Endothelial cell of umbilical vein (primary cell): ENCODE measurements at regions not wholly inside any gene's neighbourhood (a gene's known extent, or its start where the extent isn't known, plus 50 kb on each side); places are given as distances from the start of the nearest gene placed in this dataset.

Source experiments
- BruUV-seq: library from RNA; stranded (reverse); fragments of 400-500 nt; replicated peaks from 2 replicates; lab custom pipeline; 2021; lab: Mats Ljungman, UMichigan
- CTCF ChIA-PET: fragments of 300-600, 350-600 bp; sonication (Branson Sonifier 250); formaldehyde crosslinking; loops from one replicate; lab custom pipeline; 2021; ENCODE audit warnings: antibody characterized with exemption, inconsistent platforms; lab: Charles Lee
- POLR2A ChIA-PET: fragments of 300-600, 350-600 bp; sonication (Branson Sonifier 250); formaldehyde crosslinking; loops from one replicate; lab custom pipeline; 2021; ENCODE audit warnings: antibody characterized with exemption, inconsistent platforms; lab: Charles Lee
- DNase-seq: peaks from one replicate; pipeline ENCODE4 v3.0.0-alpha.2; 2011; ENCODE audit warnings: low read depth, low spot score
- FAIRE-seq: peaks from 2 replicates; lab custom pipeline; 2011; peaks lifted over from hg19 to GRCh38; lab: Jason Lieb, UNC
- H2AFZ ChIP-seq: 2 replicates; pipeline ENCODE4 v1.6.0; 2012; ENCODE audit warnings: low read depth, low read length, control low read depth, inconsistent platforms
- H3K27ac ChIP-seq: 2 replicates; pipeline ENCODE4 v1.5.1; 2011; ENCODE audit warnings: low read depth, mild to moderate bottlenecking, control low read depth, low read length, moderate library complexity; ENCODE audit not compliant: insufficient read depth
- H3K27me3 ChIP-seq, 2 experiments: 2 replicates each; pipeline versions ENCODE4 v1.6.0 to v1.6.1; 2011; ENCODE audit warnings: low read length in 2 of 2, mixed read lengths in 1 of 2; ENCODE audit not compliant: control insufficient read depth in 2 of 2, insufficient read depth in 2 of 2
- H3K36me3 ChIP-seq, 2 experiments: 2 replicates in 1 of 2; 3 replicates in 1 of 2; pipeline ENCODE4 v1.5.1; 2011; ENCODE audit warnings: low read length in 2 of 2, mild to moderate bottlenecking in 1 of 2, moderate library complexity in 1 of 2; ENCODE audit not compliant: control insufficient read depth in 2 of 2, insufficient read depth in 2 of 2; ENCODE audit errors: extremely low read depth in 1 of 2
- H3K4me1 ChIP-seq: 3 replicates; pipeline ENCODE4 v1.5.1; 2011; ENCODE audit warnings: mild to moderate bottlenecking, low read length; ENCODE audit not compliant: control insufficient read depth, insufficient read depth; ENCODE audit errors: extremely low read depth
- H3K4me2 ChIP-seq: 2 replicates; pipeline ENCODE4 v1.6.1; 2011; ENCODE audit warnings: low read length, control low read depth, mixed read lengths; ENCODE audit not compliant: insufficient read depth
- H3K4me3 ChIP-seq, 3 experiments: fragments of 200-600 bp in 1 of 3; sonication (generic), shearing (Covaris generic) in 1 of 3; replicated peaks in 1 of 3; 2 replicates each; pipeline ENCODE4 v1.5.1; 2011 to 2016; ENCODE audit warnings: control low read depth in 3 of 3, low read length in 3 of 3, mild to moderate bottlenecking in 2 of 3, inconsistent platforms in 1 of 3, low read depth in 1 of 3, moderate library complexity in 1 of 3; ENCODE audit not compliant: insufficient read depth in 1 of 3
- H3K79me2 ChIP-seq: 2 replicates; pipeline ENCODE4 v1.6.0; 2012; ENCODE audit warnings: low read length, inconsistent platforms; ENCODE audit not compliant: control insufficient read depth, insufficient read depth
- H3K9ac ChIP-seq: replicated peaks from 2 replicates; pipeline ENCODE3; 2011; ENCODE audit warnings: low read length, control low read depth; ENCODE audit not compliant: insufficient read depth; ENCODE audit errors: extremely low read depth
- H3K9me1 ChIP-seq: replicated peaks from 3 replicates; pipeline ENCODE4 v1.6.0; 2011; ENCODE audit warnings: mild to moderate bottlenecking, low read length; ENCODE audit not compliant: control insufficient read depth, insufficient read depth; ENCODE audit errors: extremely low read depth
- H3K9me3 ChIP-seq: replicated peaks from 2 replicates; pipeline ENCODE4 v1.5.1; 2012; ENCODE audit warnings: low read length, inconsistent platforms; ENCODE audit not compliant: control insufficient read depth, insufficient read depth
- H4K20me1 ChIP-seq: replicated peaks from 2 replicates; pipeline ENCODE3; 2011; ENCODE audit warnings: mild to moderate bottlenecking, low read length; ENCODE audit not compliant: control insufficient read depth, insufficient read depth; ENCODE audit errors: extremely low read depth
- CTCF ChIP-seq, 2 donors: IDR thresholded peaks; 1 replicate in 1 of 2; 2 replicates in 1 of 2; pipeline ENCODE4 v1.5.1; 2011; ENCODE audit warnings: low read length in 2 of 2, mild to moderate bottlenecking in 2 of 2, moderate library complexity in 2 of 2, control low read depth in 1 of 2, inconsistent platforms in 1 of 2, low read depth in 1 of 2; ENCODE audit not compliant: insufficient read depth in 1 of 2; ENCODE audit errors: extremely low read depth in 1 of 2
- EZH2 ChIP-seq: IDR thresholded peaks from 2 replicates; pipeline ENCODE4 v1.6.1; 2012; ENCODE audit warnings: borderline replicate concordance, low read depth, mild to moderate bottlenecking, moderate library complexity, low read length, inconsistent platforms; ENCODE audit not compliant: severe bottlenecking
- FOS ChIP-seq: IDR thresholded peaks from 2 replicates; pipeline ENCODE4 v1.6.1; 2011; ENCODE audit warnings: mild to moderate bottlenecking, low read length, moderate library complexity, borderline replicate concordance; ENCODE audit not compliant: insufficient read depth
- GATA2 ChIP-seq: IDR thresholded peaks from 2 replicates; pipeline ENCODE4 v1.7.0; 2011; ENCODE audit warnings: low read depth, mild to moderate bottlenecking, moderate library complexity, mixed read lengths, low read length; ENCODE audit not compliant: insufficient read length, insufficient read depth
- JUN ChIP-seq: IDR thresholded peaks from 2 replicates; pipeline ENCODE4 v1.6.1; 2011; ENCODE audit warnings: borderline replicate concordance, low read depth; ENCODE audit not compliant: insufficient read length, insufficient read depth
- MAX ChIP-seq: IDR thresholded peaks from 2 replicates; pipeline ENCODE4 v1.6.1; 2011; ENCODE audit not compliant: insufficient read depth, insufficient read length
- MYC ChIP-seq: IDR thresholded peaks from one replicate; pipeline ENCODE4 v1.6.1; 2011; ENCODE audit warnings: mild to moderate bottlenecking, low read depth, low read length
- POLR2A ChIP-seq: IDR thresholded peaks from 2 replicates; pipeline ENCODE4 v1.6.1; 2012; ENCODE audit warnings: low read depth, mild to moderate bottlenecking, control low read depth, low read length
- POLR2AphosphoS5 ChIP-seq: IDR thresholded peaks from 2 replicates; pipeline ENCODE4 v1.6.1; 2012; ENCODE audit warnings: low read depth, mild to moderate bottlenecking, control low read depth, low read length, moderate library complexity; ENCODE audit not compliant: insufficient read depth
- dilution Hi-C: fragments of 300-500 bp; cut with MboI; formaldehyde crosslinking; loops from one replicate; pipeline ENCODE4 v1.15.0; 2019; ENCODE audit warnings: low sequenced_read_pairs; ENCODE audit not compliant: extremely low pct_ligation_motif_present
- intact Hi-C: fragments of 100-400 bp; cut with micrococcal nuclease; formaldehyde crosslinking; loops from one replicate; pipeline ENCODE4 v1.10.0; 2022

DNA sequence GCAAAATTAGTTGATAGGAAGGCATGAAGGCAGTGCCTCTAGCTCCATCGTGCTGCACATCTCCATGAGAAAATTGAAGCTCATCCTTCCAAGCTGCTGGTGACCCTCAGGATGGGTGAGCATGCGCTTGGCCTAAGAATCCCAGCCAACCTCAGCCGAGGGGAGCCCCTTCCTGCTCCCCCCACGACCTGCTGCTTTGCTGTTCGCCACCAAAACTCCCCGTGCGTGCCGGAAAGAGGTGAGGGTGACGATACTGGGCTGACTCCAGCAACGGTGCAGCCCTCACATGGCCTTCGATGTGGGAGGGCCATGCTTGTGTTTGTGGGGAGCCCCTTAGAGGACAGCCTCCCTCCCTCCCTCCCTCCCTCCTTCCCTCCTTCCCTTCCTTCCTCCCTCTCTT lies 660.9 kb downstream of the BRD1 start:
- H3K4me2 ChIP-seq = no peak overlapping the region
- no TSS peak for BruUV-seq
- DNase-seq (no peak), FAIRE-seq (no peak)
- TF ChIP-seq POLR2AphosphoS5 = no peak
- TF ChIP-seq POLR2A = no peak
- TF ChIP-seq GATA2 = no peak
- no peak for TF ChIP-seq MAX
- no peak for TF ChIP-seq CTCF (IDR thresholded peaks at IDR 0.05; ENCODE audit: extremely low read depth in 1 of 2, insufficient read depth in 1 of 2, low read depth in 1 of 2, low read length in 2 of 2)
- TF ChIP-seq JUN = no peak
- TF ChIP-seq EZH2 = no peak
- no peak for TF ChIP-seq MYC
- no peak for TF ChIP-seq FOS
- dilution Hi-C loops = no loop called here
- H3K9me3 ChIP-seq = peaks cover 3% of the 10 kb centered on the region
- H3K27me3 ChIP-seq = no peaks in the 10 kb centered on the region
- POLR2A ChIA-PET = no interaction called here
- no peaks in the 10 kb centered on the region for H3K9me1 ChIP-seq
- H2AFZ ChIP-seq = no peak overlapping the region
- H3K79me2 ChIP-seq = no peaks in the 10 kb centered on the region
- no peaks in the 10 kb centered on the region for H3K36me3 ChIP-seq
- H3K27ac ChIP-seq = no peak overlapping the region
- H3K4me3 ChIP-seq = no peak overlapping the region
- H3K4me1 ChIP-seq = no peaks in the 10 kb centered on the region
- H4K20me1 ChIP-seq = no peaks in the 10 kb centered on the region
- H3K9ac ChIP-seq = no peak overlapping the region
- intact Hi-C loops = no loop called here
- CTCF ChIA-PET = no interaction called here
